CD14-positive monocyte (primary cell): ENCODE measurements at regions not wholly inside any gene's neighbourhood (a gene's known extent, or its start where the extent isn't known, plus 50 kb on each side); places are given as distances from the start of the nearest gene placed in this dataset.

Experiments
- DNase-seq, 3 donors: peaks; one replicate each; pipeline ENCODE4 v3.0.0-alpha.2; 2011 to 2022
- H2AFZ ChIP-seq: 2 replicates; pipeline ENCODE4 v1.6.0; 2012; ENCODE audit warnings: mild to moderate bottlenecking, low read depth, low read length, inconsistent platforms; ENCODE audit not compliant: insufficient read depth, poor library complexity, severe bottlenecking
- H3K27ac ChIP-seq, 2 donors: 1 replicate in 1 of 2; 2 replicates in 1 of 2; pipeline ENCODE4 v1.5.1; 2012 to 2013; ENCODE audit warnings: low read length in 2 of 2, control low read depth in 1 of 2, inconsistent platforms in 1 of 2, low read depth in 1 of 2, mild to moderate bottlenecking in 1 of 2
- H3K27me3 ChIP-seq, 2 donors: one replicate each; pipeline versions ENCODE4 v1.6.0 to v1.6.1; 2011 to 2013; ENCODE audit warnings: low read length in 2 of 2; ENCODE audit not compliant: control insufficient read depth in 2 of 2, insufficient read depth in 2 of 2
- H3K36me3 ChIP-seq, 2 donors: replicated peaks in 1 of 2; 1 replicate in 1 of 2; 2 replicates in 1 of 2; pipeline versions ENCODE4 v1.5.1 to v1.6.1; 2012 to 2013; ENCODE audit warnings: low read length in 2 of 2, control low read depth in 1 of 2, inconsistent platforms in 1 of 2, mild to moderate bottlenecking in 1 of 2; ENCODE audit not compliant: insufficient read depth in 2 of 2, control insufficient read depth in 1 of 2
- H3K4me1 ChIP-seq, 2 donors: 1 replicate in 1 of 2; 2 replicates in 1 of 2; pipeline versions ENCODE4 v1.5.1 to v1.6.1; 2012 to 2013; ENCODE audit warnings: low read length in 2 of 2, control low read depth in 1 of 2, inconsistent platforms in 1 of 2, mild to moderate bottlenecking in 1 of 2, moderate library complexity in 1 of 2; ENCODE audit not compliant: insufficient read depth in 2 of 2, control insufficient read depth in 1 of 2
- H3K4me2 ChIP-seq: replicated peaks from 2 replicates; pipeline ENCODE3; 2012; ENCODE audit warnings: low read length, moderate library complexity, mild to moderate bottlenecking; ENCODE audit not compliant: poor library complexity, severe bottlenecking; ENCODE audit errors: extremely low read depth
- H3K4me3 ChIP-seq, 3 experiments: fragments of 200-600 bp in 1 of 3; sonication (generic) in 1 of 3; replicated peaks in 1 of 3; 1 replicate in 2 of 3; 2 replicates in 1 of 3; pipeline ENCODE4 v1.5.1; 2011 to 2013; ENCODE audit warnings: low read length in 3 of 3, mild to moderate bottlenecking in 3 of 3, control low read depth in 2 of 3, low read depth in 2 of 3, inconsistent platforms in 1 of 3, moderate library complexity in 1 of 3
- H3K79me2 ChIP-seq: 2 replicates; pipeline ENCODE4 v1.6.0; 2012; ENCODE audit warnings: mild to moderate bottlenecking, control low read depth, inconsistent platforms, low read length, moderate library complexity; ENCODE audit not compliant: insufficient read depth
- H3K9ac ChIP-seq: 2 replicates; pipeline ENCODE4 v1.6.0; 2017; ENCODE audit warnings: low read length, mild to moderate bottlenecking; ENCODE audit not compliant: insufficient read depth, poor library complexity, severe bottlenecking
- H3K9me3 ChIP-seq, 2 donors: replicated peaks in 1 of 2; 1 replicate in 1 of 2; 2 replicates in 1 of 2; pipeline versions ENCODE4 v1.5.1 to v1.6.1; 2012 to 2013; ENCODE audit warnings: low read length in 2 of 2, control low read depth in 1 of 2; ENCODE audit not compliant: control insufficient read depth in 1 of 2, insufficient read depth in 1 of 2
- H4K20me1 ChIP-seq: 2 replicates; pipeline ENCODE4 v1.6.0; 2012; ENCODE audit warnings: mild to moderate bottlenecking, low read length, control low read depth, moderate library complexity; ENCODE audit not compliant: insufficient read depth
- H3K27ac Mint-ChIP-seq, 7 donors: one replicate each; pipeline ENCODE4 v1.8.0; 2020; ENCODE audit warnings: mild to moderate bottlenecking in 7 of 7, mixed read lengths in 7 of 7, moderate library complexity in 6 of 7, inconsistent platforms in 2 of 7
- H3K27me3 Mint-ChIP-seq, 3 donors: one replicate each; pipeline ENCODE4 v1.8.0; 2021 to 2022; ENCODE audit warnings: low read depth in 3 of 3, mild to moderate bottlenecking in 3 of 3, mixed read lengths in 3 of 3, moderate library complexity in 3 of 3, inconsistent platforms in 1 of 3
- H3K36me3 Mint-ChIP-seq, 2 donors: one replicate each; pipeline ENCODE4 v1.8.0; 2020; ENCODE audit warnings: mixed read lengths in 2 of 2, inconsistent platforms in 1 of 2, mild to moderate bottlenecking in 1 of 2
- H3K4me1 Mint-ChIP-seq: one replicate; pipeline ENCODE4 v1.8.0; 2020; ENCODE audit warnings: mild to moderate bottlenecking, mixed read lengths
- H3K4me3 Mint-ChIP-seq, 2 donors: one replicate each; pipeline ENCODE4 v1.8.0; 2020; ENCODE audit warnings: mild to moderate bottlenecking in 2 of 2, mixed read lengths in 2 of 2, moderate library complexity in 1 of 2
- H3K9me3 Mint-ChIP-seq, 7 donors: one replicate each; pipeline ENCODE4 v1.8.0; 2020 to 2022; ENCODE audit warnings: mixed read lengths in 7 of 7, mild to moderate bottlenecking in 6 of 7, moderate library complexity in 6 of 7, inconsistent platforms in 2 of 7
- CTCF ChIP-seq: fragments of 200-600 bp; IDR thresholded peaks from one replicate; pipeline ENCODE4 v1.8.0; 2022; ENCODE audit warnings: antibody characterized with exemption, mild to moderate bottlenecking
- WGBS: methylation state at CpG from one replicate; pipeline ENCODE4 v1.1.5; 2013; ENCODE audit warnings: missing lambda C conversion rate; ENCODE audit not compliant: insufficient coverage; 5-methylcytosine and 5-hydroxymethylcytosine counted together
- intact Hi-C, 2 donors: fragments of 100-400 bp; cut with micrococcal nuclease; formaldehyde crosslinking; loops; one replicate each; pipeline versions ENCODE4 v1.15.0 to v1.15.1; 2023

DNA sequence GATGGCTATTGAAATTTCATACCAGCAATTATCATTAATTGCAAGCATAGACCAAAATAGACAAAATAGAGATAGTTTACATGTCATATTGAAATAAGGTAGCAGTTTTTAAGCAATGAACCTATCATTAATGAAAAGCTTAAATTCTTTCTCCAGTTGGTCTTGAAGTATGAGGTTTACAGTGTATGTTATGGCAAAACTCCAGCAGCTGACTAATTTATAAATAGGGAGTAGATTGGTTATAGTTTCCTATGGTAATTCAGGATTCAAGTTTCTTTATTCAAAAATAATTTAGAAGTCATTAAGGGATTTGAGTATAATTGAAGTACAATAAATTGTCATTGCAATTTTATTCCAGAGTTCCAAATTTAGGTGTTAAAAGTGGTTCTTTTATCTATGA is 69.6 kb upstream of the COL5A2 start:
- Mint-ChIP-seq H3K9me3 (peaks cover 3 to 9% (median 6%) of the 10 kb centered on the region in 7 donors), H3K4me1 (no peaks in the 10 kb centered on the region), H3K4me3 (no peak overlapping the region), H3K36me3 (no peaks in the 10 kb centered on the region), H3K27ac (no peak overlapping the region), H3K27me3 (no peaks in the 10 kb centered on the region)
- Histone ChIP-seq H3K27me3 (no peaks in the 10 kb centered on the region), H3K79me2 (no peaks in the 10 kb centered on the region), H3K4me1 (no peaks in the 10 kb centered on the region), H3K9me3 (peaks cover 0 to 2% of the 10 kb centered on the region in 2 donors), H3K36me3 (no peaks in the 10 kb centered on the region), H2AFZ (no peak overlapping the region), H4K20me1 (no peaks in the 10 kb centered on the region), H3K4me3 (no peak overlapping the region), H3K4me2 (no peak overlapping the region), H3K27ac (no peak overlapping the region), H3K9ac (no peak overlapping the region)
- no peak for DNase-seq
- intact Hi-C loops, result no loop called here
- no peak for TF ChIP-seq CTCF

DNA sequence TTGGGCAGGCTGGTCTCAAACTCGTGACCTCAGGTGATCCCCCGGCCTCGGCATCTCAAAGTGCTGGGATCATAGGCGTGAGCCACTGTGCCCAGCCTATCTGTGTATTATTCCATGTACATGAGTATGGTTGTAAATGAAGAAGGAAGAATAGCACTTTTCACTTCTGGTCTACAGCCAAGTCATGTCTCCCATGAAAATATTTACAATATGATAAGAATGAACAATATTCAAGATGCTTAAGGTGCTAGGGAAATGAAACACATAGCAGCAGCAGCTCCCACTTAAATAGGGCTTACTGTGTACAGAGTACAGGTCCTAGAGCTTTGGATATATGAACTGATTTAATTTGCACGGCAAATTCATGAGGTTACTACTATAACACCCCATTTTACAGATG is 70.3 kb upstream of the COL5A2 start:
- H3K27ac Mint-ChIP-seq, result no peak overlapping the region
- H3K9me3 Mint-ChIP-seq, result peaks cover 0 to 8% (median 4%) of the 10 kb centered on the region in 7 donors
- Histone ChIP-seq H3K9me3 (peaks cover 0 to 2% of the 10 kb centered on the region in 2 donors), H3K4me3 (no peak overlapping the region), H4K20me1 (no peaks in the 10 kb centered on the region), H3K36me3 (no peaks in the 10 kb centered on the region), H3K4me2 (no peak overlapping the region), H3K79me2 (no peaks in the 10 kb centered on the region), H3K27me3 (no peaks in the 10 kb centered on the region), H2AFZ (no peak overlapping the region), H3K9ac (no peak overlapping the region), H3K27ac (no peak overlapping the region), H3K4me1 (no peaks in the 10 kb centered on the region)
- H3K27me3 Mint-ChIP-seq, result no peaks in the 10 kb centered on the region
- WGBS, result no CpG with 5 or more reads among the region's 5 CpGs
- H3K4me1 Mint-ChIP-seq, result no peaks in the 10 kb centered on the region
- no peak for DNase-seq
- intact Hi-C loops, result no loop called here
- no peak overlapping the region for H3K4me3 Mint-ChIP-seq
- TF ChIP-seq CTCF, result no peak
- H3K36me3 Mint-ChIP-seq, result no peaks in the 10 kb centered on the region
